HG02970 (cell line): ENCODE measurements at regions not wholly inside any gene's neighbourhood (a gene's known extent, or its start where the extent isn't known, plus 50 kb on each side); places are given as distances from the start of the nearest gene placed in this dataset.
"Not testable (repeated sequence)": the region's sequence is repeated elsewhere in the genome, so short reads cannot be mapped to it uniquely, and the experiment has no call there.

Experiments used
- ATAC-seq: cut with Tn5 transposase; IDR thresholded peaks from one replicate; pipeline ENCODE4 v1.9.1; 2021; ENCODE audit warnings: mild to moderate bottlenecking, moderate library complexity, moderate number of reproducible peaks; ENCODE audit not compliant: unreplicated experiment, low FRiP score

DNA sequence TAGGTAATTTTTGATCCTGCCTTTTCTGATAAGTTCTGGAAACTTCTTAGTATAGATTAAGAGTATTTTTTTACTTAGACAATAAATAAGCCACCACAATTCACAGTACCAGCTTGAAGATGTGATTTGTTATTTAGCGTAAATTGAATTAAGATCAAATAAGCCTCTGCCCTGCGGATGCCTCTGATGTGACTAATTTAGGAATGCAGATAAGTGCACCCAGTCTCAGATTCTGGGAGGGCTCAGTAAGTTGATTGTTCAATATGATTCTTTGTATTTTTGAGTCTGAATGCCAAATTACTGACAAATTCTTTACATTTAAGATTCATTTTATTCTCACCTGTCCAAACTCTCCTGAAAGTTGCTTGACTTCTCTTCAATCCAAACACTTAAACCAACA is 147.5 kb downstream of the THBS2 start:
- ATAC-seq, result no peak

DNA sequence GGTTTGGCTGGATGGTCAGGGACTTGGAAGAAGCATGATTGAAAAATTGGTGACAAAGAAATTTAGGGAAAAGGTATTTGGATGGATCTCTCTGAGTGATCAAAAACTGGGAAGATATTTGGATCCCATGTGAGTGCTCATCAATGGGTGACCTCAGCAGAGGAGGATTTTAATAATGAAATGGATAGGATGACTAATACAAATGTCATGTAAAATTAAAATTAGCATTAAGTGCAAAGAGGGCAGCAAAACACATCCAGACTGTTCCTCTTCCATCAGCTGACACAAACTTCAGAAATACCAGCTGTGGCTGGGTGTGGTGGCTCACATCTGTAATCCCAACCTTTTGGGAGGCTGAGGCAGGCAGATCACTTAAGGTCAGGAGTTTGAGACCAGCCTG is 151.7 kb downstream of the THBS2 start:
- ATAC-seq, result no peak

DNA sequence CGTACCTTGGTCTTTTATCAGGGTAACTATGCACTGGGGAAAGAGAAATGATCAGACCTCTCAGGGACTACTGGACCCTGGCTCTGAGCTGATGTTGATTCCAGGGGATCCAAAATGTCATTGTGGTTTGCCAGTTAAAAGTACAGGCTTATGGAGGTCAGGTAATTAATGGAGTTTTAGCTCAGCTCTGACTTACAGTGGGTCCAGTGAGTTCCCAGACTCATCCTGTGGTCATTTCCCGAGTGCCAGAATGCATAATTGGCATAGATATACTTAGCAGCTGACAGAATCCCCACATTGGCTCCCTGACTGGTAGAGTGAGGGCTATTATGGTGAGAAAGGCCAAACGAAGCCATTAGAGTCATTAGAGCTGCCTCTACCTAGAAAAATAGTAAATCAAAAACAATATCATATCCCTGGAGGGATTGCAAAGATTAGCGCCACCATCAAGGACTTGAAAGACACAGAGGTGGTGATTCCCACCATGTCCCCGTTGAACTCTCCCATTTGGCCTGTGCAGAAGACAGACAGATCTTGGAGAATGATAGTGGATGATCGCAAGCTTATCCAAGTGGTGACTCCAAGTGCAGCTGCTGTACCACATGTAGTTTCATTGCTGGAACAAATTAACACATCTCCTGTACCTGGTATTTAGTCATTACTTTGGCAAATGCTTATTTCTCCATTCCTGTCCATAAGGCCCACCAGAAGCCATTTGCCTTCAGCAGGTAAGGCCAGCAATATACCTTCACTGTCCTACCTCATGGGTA is 152.4 kb downstream of the THBS2 start:
- no peak for ATAC-seq

DNA sequence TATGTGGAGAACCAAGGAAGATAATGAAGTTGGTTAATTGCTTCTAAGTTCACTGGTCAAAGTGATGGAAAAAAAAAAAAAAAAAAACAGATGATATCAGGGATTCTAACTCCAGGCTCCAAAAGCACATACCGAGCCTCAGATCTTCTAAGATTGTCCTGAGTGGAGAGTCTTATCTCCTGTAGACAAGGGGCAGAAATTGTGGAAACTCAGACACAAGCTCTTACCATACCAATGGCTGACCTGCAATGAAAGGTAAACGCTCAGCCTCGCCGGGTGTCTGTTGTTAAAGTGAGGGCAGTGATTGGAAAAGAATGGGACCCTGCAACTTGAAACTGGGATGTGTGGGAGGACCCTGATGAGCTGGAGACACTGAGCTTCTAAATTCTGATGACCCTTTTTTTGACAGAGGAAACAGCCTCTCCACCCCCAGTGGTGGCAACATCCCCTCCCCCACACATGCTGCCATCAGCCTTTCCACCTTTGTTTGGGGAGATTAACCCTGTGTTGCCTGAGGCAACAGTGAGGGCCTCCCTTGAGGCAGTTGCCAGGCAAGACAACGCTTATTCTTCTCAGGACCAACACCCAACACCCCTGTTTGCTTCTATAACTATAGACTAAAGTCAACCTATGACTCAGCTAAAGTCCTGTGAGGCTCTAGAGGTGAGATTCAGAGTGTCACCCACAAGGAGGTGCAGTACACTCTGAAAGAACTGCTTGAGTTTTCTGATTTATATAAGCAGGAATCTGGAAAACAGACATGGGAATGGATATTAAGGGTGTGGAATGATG is 154.0 kb downstream of the THBS2 start:
- ATAC-seq, result no peak

DNA sequence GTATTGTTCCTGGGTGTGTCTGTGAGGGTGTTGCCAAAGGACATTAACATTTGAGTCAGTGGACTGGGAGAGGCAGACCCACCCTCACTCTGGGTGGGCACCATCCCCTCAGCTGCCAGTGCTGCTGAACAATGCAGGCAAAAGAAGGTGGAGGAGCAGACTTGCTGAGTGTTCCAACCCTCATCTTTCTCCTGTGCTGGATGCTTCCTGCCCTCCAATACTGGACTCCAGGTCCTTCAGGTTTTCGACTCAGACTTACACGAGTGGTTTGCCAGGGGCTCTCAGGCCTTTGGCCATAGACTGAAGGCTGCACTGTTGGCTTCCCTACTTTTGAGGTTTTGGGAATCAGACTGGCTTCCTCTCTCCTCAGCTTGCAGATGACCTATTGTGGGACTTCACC is 155.0 kb downstream of the THBS2 start:
- not testable (repeated sequence) for ATAC-seq

DNA sequence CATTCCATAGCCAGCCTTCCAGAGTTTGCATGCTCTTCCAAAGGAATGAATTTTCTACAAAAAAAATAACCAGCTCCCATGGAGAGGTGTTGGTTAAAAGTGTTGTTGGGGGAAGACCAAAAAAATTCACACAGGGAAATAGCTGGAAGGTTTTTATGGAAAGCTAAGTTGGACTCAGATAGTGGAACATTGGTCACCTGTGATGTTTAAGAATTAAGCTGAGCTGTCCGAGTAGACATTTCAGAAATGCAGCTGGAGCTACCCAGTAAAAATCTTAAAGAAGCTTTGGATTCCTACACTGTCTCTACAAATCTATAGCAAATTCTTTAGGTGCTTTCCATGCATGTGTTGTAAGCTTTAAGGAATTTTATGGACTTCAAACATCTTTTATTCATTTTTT is 155.5 kb downstream of the THBS2 start:
- ATAC-seq, result no peak

DNA sequence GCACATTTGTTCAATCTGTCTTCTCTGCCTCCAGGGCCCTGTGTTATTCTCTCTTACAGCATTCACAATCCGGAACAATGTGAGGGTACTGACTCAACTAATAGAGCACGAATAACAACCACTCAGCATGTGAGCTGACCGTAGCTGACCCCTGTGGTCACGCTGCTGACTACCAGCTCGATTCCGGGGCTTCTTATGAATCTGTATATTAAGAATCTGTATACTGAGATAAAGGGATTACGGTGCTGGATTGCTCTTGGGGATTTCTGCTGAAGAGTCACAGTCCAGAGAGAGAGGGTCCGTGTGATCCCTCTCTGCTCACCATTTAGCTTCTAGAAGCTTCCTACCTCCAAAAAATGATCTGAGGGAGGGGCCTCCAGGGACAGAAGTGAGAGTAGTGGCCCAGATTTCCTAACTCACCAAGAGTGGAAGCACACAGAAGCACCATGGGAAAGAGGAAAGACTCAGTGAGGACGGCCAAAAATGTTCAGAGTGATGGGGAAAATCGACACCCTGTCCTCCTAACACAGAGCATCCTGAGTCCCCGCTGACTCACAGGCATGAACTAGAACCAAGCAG is 156.2 kb downstream of the THBS2 start:
- no peak for ATAC-seq

DNA sequence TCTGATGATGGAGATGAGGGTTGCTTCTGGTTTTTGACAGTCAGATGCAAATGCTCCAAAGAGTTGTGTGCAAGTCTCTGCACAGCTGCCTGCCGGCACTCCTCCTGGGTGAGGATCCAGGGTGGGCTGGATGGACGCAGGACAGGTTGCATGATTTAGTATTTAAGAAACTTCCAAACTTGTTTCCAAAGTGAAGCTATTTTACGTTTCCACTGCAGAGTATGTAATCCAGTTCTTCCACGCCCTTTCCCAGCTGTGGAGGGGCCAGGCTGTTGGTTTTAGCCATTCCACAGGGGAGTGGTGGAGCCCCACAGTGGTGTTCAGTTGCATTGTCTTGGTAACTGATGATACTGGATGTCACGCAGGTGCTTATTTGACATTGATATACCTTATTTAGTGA is 157.3 kb downstream of the THBS2 start:
- ATAC-seq, result no peak

DNA sequence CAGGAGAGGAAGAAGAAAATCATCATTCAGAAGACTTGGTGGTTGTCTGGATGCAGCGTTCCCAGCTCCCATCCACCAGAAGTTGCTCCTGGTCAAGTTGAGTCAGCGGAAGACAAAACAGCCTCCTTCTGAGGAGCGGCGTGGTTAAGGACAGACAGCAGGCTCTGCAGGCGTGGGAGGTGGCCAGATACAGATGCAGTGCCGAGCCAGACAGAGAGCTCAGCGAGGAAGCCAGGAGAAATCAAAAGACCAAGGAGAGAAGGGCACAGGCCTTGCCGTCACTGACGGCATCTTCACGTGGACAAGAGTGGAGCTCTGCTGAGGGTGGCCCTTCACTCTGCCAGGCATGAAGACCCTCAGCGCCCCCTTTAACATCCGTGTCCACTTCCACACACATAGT is 158.5 kb downstream of the THBS2 start:
- no peak for ATAC-seq

DNA sequence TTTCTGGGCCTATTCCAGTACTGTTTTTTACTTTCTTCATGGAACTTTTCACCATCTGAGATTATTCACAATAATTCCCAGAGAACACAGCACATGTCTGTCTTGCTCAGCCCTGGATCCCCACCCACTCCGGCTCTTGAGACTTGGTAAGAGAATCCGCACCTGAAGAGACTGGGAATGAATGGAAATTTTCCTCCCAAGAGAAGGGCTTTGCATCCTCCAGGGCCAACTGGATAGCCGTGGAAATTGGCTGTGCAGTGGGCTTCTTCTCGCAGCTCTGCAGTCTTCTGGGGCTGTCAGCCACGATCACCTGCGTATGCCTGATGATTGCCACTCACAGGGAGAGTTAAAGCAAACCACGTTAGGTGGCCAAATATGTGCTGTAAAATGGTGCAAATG is 159.1 kb downstream of the THBS2 start:
- ATAC-seq, result no peak

DNA sequence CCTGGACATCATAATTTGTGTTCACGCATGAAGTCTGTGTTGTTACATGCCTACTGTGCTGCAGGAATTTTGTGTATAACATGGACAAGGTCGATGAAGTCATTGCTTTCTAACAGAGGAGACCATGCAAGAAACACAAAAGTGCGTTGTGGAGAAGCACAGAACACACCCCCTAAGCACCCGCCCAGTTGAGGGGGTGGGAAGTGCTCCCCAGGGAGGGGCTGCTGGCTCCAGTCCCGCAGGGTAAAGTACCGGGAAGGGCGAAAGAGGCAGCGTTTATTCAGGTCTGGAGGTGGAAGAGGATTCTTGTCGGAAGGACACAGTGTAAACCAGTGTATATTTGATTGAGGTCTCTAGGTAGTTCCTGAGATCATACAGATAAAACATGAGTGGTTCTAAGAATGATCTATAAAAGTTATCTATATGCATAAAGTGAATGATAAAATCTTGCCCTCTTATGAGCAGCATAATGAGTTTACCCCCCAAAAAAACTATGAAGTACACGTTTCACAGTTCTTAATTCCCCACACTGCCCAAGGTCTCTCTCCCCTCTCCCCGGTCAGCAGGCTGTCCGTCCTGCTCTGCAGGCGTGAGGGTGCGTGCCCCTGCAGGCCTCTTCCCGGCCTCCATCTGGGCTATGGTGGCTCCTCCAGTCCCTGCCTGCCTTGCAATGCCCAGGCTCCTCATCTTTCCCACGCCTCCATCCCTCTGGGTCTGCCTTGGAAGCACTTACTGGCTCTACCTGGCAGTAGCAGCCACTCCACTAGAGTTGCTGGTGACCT is 159.7 kb downstream of the THBS2 start:
- no peak for ATAC-seq

DNA sequence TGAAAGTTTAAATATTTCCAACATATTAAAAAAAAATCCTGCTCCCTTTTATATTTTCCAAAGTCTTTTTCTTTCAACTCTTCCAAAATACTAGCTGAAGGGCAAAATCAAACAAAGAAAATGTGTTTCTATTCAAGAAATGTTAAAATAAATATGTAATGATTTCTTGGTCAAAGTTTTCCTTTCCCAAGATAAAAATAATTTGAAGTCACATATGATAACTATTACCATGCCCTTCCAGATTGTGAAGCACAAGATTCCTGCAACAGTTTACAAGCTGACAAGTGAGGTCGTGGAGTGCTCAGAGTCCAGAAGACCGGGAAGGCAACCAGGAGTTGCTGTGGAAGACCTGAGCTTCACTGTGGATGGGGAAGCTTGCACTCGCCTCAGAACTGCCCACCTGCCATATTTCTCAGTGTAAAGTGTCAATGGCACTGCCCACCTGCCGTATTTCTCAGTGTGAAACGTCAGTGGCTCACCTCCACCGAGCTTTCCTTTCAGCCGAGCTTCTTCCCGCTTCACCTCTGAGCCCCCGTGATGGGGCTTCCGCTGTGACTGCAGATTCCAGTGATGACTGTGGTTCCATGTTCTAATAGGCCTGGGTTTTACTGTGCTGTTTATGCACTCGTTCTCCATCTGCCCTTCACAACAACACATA is 160.5 kb downstream of the THBS2 start:
- ATAC-seq, result no peak

DNA sequence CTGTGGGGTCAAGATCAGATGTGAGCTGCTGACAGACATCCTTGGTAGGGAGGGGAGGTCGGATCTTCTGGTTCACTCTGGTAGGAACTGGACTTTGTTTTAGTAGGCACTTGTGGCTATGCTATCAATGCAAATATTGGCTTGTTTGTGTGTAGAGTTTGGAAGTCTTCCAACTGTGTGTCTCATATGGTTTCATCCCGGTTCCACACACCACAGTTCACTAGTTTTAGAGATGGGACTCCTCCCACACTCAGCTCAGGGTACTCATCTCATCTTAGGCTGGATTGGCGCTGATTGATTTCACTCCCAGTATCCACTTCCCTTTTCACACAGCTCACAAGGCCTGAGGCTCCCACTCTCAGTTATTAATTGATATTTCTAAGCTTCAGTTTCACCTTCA is 161.3 kb downstream of the THBS2 start:
- ATAC-seq, result no peak

DNA sequence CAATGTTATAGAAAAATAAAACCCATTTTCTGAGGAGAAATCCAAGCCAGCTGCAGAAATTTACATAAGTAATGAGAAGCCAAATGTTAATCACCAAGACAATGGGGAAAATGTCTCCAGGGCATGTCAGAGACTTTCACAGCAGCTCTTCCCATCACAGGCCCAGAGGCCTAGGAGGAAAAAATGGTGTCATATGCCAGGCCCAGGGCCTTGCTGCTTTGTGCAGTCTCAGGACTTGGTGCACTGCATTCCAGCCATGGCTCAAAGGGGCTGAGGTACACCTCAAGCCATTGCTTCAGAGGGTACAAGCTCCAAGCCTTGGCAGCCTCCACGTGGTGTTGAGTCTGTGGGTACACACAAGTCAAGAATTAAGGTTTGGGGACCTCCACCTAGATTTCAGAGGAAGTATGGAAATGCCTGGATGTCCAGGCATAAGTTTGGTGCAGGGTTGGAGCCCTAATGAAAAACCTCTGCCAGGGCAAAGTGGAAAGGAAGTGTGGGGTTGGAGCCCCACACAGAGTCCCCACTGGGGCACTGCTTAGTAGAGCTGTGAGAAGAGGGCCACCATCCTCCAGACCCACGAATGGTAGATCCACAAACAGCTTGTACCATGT is 163.0 kb downstream of the THBS2 start:
- ATAC-seq, result not testable (repeated sequence)

DNA sequence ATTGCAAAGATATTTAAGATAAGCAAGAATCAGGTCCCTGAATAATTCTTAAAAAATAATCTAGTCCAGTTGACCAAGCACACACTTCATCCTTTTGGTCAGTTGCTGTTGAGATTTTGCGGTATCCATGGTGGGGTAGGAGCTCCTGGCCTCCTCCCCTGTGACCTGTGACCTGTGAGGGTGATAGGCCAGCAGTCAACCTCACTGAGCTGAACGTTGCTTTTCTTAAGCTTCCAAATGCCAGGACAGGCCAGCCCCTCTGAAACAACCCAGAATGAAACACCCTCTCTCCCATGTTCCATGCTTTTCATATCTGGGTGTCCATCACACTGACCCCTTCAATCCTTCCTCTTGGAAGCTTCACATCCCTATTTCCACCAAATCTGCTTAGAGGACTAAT is 164.9 kb downstream of the THBS2 start:
- no peak for ATAC-seq

DNA sequence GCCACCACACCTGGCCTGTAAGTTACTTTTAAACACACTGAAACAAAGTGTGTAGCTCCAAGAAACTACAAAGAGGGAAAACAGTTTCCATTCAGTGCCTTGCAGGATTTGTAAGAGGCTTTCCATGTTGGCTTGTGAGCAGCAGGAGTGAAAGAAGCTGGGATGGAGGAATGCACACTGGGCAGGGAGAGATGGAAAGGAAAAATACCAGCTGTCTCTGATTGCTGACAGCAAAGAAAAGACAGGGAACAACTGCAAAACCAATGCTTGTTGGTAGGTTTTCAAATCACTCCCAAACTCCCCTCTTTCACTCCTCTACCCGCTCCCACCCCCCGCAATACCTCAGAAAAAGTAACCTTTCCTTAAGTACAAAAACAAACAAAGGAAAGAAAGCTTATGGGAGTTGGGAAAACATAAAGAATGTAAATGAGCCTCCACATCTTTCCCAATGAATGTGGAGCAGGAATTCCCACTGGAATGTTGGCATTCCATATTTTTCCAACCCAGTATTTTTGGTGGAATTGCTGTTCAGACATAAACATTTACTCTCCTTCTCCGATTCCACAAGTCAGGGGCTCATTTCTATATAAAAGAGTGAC is 166.1 kb downstream of the THBS2 start:
- no peak for ATAC-seq

DNA sequence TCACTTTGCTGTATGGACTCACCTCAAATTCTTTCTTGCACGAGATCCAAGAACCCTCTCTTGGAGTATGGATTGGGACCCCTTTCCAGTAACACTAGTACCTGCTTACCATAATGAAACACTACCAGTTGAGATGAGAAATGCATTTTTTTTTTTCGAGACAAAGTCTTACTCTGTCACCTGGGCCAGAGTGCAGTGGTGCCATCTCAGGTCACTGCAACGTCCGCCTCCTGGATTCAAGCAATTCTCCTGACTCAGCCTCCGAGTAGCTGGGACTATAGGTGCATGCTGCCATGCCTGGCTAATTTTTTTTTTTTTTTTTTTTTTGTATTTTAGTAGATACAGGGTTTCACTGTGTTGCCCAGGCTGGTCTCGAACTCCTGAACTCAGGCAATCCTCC is 167.0 kb downstream of the THBS2 start:
- not testable (repeated sequence) for ATAC-seq

DNA sequence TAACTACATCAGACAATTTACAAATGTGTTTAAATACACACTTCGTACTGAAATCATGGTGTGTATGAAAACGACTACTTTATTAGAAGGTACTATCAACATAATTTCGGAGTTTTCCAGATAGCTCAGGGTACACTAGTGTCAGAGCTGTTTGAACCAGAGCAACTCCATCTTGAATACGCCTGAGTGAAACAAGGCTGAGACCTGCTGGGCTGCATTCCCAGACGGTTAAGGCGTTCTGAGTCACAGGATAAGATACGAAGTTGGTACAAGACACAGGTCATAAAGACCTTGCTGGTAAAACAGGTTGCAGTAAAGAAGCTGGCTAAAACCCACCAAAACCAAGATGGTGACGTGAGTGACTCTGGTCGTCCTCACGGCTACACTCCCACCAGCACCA is 167.6 kb downstream of the THBS2 start:
- no peak for ATAC-seq

DNA sequence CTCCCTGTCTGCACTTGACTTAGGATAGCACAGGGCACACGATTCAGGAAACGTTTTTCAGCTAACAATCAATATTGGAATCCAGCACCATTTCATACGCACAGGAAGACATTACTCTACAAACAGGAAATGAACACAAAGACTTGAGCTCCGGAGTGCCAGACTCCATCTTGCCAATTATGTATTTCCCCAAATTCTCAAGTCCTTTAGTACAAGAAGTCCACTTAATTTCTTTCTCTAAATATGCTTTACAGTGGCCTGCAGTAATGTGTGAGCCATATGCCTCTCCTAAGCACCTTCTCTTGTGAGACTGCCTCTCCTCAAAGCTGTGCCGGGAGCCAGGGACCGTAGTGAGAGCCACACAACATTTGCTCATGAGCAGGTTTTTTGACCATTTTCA is 168.2 kb downstream of the THBS2 start:
- ATAC-seq, result no peak

DNA sequence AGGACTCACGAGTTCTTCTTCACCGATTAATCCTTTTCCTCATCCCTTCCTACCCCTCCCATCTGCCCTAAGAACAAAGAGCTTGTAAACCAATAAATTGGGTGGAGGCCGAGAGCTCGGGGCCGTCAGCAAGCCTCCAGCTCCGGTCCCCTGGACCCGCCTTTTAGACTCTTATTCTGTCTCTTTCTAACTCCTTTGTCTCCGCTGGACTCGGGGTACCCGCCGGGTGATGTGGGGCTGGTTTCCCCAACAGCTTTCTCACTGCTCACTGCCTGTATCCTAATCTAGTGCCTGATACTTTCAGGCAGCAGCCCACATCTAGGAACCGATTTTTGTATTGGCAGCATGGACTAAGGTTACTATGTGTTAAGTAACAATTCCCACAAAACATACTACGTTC is 169.1 kb downstream of the THBS2 start:
- not testable (repeated sequence) for ATAC-seq
